Upper lobe of left lung (tissue), 4 donors: ENCODE measurements at regions not wholly inside any gene's neighbourhood (a gene's known extent, or its start where the extent isn't known, plus 50 kb on each side); places are given as distances from the start of the nearest gene placed in this dataset.

Source experiments
- POLR2A ChIP-seq, 4 donors: fragments of 450-650 bp; IDR thresholded peaks; one replicate each; pipeline ENCODE4 v1.5.1; 2016 to 2017; ENCODE audit warnings: antibody characterized with exemption in 4 of 4, mild to moderate bottlenecking in 2 of 4
- POLR2AphosphoS5 ChIP-seq, 2 donors: sonication (generic); formaldehyde crosslinking; IDR thresholded peaks; one replicate each; pipeline ENCODE4 v1.5.1; 2017; ENCODE audit warnings: antibody characterized with exemption in 2 of 2
- TF ChIP-seq, protein P1 (sequence below), 6 experiments: fragments of 450-650 bp in 4 of 6; fragments of 200-600 bp in 2 of 6; sonication (generic) in 2 of 6; IDR thresholded peaks; one replicate each; pipeline ENCODE4 v1.5.1; 2016 to 2019; ENCODE audit warnings: antibody characterized with exemption in 6 of 6

DNA sequence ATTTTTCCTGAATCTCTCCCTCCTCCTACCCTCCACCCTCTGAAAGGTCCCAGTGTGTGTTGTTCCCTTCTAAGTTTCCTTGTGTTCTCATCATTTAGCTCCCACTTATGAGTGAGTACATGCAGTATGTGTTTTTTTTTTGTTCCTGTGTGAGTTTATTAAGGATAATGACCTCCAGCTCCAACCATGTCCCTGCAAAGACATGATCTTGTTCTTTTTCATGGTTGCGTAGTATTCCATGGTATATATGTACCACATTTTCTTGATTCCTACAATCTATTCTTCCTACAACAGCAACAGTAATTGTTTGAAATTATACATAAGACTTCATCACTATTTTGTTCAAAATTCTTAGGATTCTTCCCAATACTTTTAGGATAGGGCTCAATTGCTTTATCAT lies 1117.8 kb downstream of the GATA3 start:
- TF ChIP-seq, protein P1, sequence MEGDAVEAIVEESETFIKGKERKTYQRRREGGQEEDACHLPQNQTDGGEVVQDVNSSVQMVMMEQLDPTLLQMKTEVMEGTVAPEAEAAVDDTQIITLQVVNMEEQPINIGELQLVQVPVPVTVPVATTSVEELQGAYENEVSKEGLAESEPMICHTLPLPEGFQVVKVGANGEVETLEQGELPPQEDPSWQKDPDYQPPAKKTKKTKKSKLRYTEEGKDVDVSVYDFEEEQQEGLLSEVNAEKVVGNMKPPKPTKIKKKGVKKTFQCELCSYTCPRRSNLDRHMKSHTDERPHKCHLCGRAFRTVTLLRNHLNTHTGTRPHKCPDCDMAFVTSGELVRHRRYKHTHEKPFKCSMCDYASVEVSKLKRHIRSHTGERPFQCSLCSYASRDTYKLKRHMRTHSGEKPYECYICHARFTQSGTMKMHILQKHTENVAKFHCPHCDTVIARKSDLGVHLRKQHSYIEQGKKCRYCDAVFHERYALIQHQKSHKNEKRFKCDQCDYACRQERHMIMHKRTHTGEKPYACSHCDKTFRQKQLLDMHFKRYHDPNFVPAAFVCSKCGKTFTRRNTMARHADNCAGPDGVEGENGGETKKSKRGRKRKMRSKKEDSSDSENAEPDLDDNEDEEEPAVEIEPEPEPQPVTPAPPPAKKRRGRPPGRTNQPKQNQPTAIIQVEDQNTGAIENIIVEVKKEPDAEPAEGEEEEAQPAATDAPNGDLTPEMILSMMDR (IDR thresholded peaks at IDR 0.05) = no peak
- TF ChIP-seq POLR2AphosphoS5 (IDR thresholded peaks at IDR 0.05) (no peak), POLR2A (IDR thresholded peaks at IDR 0.05) (no peak)
